HG02973 (cell line): ENCODE measurements at regions not wholly inside any gene's neighbourhood (a gene's known extent, or its start where the extent isn't known, plus 50 kb on each side); places are given as distances from the start of the nearest gene placed in this dataset.
"Not testable (repeated sequence)": the region's sequence is repeated elsewhere in the genome, so short reads cannot be mapped to it uniquely, and the experiment has no call there.

ENCODE experiments used
- ATAC-seq: cut with Tn5 transposase; IDR thresholded peaks from one replicate; pipeline ENCODE4 v1.9.1; 2021; ENCODE audit warnings: moderate library complexity; ENCODE audit not compliant: unreplicated experiment

- no peak for ATAC-seq
These were observed 953.2 kb downstream of the BRINP3 start for GRCh38 chr1:189524501-189524900.

GRCh38 chr1:189530162-189530561, 947.5 kb downstream of the BRINP3 start:
- ATAC-seq: no peak

- no peak for ATAC-seq
These were observed 939.4 kb downstream of the BRINP3 start for GRCh38 chr1:189538271-189538670.

DNA sequence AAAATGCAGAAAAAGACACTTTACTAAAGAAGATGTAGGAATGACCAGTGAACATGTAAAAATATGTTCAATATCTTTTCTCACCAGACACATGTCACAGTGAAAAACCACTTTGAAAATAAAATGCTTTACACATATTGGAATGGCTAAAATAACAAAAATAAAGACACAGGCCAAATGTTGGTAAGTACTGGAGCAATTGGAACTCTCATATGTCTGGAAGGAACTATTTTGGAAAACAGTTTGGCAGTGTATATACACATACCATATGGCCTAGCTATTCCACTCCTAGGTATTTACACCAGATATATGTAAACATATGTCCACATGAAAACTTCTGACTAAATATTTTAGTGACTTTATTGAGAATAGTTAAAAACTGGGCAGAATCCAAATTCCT, 927.2 kb downstream of the BRINP3 start:
- ATAC-seq: no peak

GRCh38 chr1:189563784-189564183, 913.9 kb downstream of the BRINP3 start:
- no peak for ATAC-seq

DNA sequence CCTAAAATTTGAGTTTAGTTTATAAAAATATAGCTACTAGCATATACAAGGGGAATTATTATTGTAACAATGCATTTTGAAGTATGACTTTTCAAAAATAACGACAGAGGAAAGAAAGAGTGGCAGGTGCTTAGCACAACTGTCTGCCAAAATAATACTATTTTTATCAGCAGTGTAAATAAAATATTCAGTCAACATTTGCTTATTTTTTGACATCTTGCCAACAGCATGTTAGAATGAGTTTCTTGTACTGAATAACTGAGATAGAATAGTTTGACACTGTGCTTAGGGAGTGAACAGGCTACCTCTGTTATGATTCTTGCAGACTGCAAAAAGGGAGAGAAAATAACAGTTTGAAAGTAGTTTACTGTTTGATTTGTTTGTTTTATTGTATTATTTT, 909.8 kb downstream of the BRINP3 start:
- no peak for ATAC-seq

- ATAC-seq: no peak
These were observed 881.5 kb downstream of the BRINP3 start for GRCh38 chr1:189596197-189596596.

DNA sequence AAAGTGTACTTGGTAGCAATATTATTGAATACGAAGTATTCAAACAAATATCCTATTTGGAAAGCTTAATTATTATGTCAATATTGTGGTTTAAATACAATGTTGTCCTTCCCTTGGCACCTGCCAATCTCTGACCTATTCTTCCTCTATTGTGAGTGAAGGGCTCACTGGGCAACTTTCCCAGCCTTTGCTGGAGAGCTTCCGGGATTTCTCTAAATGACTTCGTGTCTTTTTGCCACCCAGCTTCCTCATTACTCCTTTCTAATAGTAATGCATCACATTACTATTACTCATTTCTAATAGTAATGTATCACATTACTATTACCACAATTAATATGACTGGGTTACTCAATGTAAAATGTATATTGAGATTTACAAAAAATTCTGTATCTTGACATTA, 880.6 kb downstream of the BRINP3 start:
- no peak for ATAC-seq

DNA sequence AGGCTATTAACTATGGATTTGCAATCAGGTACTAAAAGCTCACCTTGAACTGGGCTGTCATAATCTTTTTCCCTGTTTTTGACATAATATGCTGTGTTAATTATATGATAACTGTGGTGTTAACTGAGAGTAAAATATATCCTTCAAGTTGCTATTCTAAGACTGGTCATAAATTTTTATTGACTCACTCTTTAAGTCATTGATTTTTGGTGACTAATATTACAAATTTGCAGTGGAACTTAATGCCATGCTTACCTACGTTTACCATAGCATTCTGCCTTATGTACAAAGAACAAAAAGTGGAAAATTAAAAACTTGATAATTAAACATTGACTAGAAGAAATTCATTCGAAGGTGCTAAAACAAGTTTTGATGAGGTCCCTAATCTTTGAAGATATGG, 872.4 kb downstream of the BRINP3 start:
- no peak for ATAC-seq

DNA sequence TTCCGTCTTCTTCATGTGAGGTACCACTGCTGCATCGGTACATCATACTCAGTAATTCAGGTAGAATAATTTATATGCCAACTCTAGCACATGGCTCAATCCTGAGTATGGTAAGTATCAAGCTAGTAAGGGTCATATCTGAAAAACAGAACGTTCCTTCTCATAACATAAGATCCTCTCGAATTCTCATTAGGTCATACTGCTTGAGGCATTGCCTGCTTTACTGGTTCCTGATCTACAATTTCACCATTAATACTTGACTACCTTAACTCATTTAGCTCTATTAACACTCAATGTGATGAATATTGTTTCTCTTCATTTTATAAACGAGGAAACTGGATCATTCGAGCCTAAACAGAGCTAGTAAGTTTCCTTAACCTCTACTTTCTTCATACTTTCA, 871.6 kb downstream of the BRINP3 start:
- no peak for ATAC-seq

- ATAC-seq: no peak
These were observed 870.7 kb downstream of the BRINP3 start for GRCh38 chr1:189606795-189607476.

DNA sequence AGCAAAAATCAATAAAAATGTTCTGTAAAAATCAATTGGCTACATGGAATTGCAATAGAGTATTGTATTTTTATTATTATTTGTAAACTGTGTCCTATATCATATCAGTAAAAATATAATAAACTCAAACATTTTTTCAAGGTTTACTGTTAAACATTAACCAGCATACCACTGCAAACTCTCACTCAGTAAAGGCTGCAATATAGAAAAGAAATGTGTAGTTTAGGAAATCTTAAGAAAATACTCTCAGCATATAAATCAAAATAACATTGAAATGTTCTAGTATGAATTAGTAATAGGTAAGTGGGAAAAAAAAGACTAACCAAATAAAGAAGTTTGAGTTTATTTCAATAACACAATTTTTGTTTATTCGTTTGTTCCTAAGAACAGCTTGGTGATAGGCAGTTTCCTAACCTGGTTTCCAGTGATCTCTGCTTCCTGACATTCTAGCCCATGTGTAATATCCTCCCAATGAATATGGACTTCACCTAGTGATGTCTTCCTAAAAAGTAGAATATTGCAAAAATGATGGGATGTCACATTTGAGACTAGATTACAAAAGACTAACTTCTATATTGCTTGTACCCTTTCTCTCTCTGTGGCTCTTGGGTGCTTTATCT, 870.1 kb downstream of the BRINP3 start:
- ATAC-seq: no peak

DNA sequence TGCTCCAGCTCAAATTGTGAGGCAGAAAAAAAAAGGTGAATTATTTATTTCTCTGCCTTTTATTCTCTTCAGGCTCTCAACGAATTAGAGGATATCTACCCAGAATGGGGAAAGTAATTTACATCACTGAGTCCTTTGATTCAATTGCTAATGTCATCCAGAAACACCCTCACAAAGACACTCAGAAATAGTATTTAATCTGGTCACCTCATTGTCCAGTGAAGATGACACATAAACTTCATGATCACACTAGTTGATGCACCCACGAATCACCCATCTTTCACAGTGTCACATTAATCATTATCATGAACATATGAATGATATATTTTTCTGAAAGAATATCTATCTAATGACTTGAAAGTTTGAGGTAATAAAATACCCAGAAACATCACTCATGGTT, 868.5 kb downstream of the BRINP3 start:
- ATAC-seq: no peak

DNA sequence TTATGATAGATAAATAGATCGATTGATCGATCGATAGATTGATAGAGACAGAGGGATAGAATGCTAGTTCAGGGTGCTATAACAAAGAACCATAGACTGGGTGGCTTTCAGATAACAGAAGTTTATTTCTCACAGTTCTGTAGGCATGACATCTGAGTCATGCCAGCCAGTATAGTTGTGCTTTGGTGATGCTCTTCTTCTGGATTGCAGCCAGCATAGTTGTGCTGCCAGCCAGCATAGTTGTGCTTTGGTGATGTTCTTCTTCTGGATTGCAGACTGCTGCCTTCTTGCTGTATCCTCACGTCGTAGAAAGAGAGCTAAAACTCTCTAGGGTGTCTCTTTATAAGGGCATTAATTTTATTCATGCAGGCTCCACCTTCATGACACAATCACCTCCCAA, 860.8 kb downstream of the BRINP3 start:
- no peak for ATAC-seq

DNA sequence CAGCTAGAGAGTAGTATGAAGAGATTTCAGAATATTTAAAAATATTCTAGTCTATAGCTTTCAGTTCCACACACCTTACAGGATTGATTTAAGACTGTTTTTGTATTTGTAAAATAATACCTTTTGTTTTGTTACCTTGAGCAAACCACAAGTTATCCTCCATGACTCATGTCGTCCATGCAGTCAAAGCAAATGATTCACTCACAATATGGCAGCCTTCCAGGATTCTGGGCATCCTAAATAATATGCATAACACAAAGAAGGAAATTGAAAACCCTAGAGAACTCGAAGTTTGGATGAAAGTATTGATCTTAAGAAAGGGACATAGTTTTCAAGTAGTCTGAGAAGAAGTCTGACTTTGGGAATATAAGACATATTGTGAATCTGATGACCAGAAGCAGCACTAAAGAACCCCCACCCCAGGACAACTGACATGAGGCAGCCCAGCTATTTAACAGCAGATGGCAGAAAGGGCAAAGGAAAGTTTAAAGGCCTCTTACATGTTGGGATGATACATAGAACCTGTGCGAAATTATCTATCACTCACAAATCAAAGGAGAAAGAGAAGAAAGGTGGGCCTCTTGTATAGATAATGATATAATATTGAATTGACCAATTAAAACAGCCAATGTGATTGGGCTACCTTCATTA, 857.9 kb downstream of the BRINP3 start:
- no peak for ATAC-seq

DNA sequence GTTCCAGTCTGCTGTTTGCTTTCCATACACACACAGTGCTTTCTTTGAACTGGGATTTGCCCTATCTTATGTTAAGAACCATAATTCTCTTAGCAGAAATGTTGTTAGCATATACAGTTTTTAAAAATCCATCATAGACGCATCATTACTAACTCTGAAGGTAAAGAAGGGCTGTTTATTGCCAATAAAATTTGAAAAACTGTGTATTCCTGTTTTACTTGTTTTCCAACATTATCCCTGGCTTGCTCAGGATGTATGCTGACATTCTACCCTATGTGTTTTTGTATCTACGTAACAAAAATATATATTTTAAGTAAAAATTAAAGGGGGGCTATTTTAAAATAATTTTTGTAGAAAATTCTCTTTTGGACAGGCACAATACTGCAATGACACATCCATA, 857.2 kb downstream of the BRINP3 start:
- no peak for ATAC-seq

DNA sequence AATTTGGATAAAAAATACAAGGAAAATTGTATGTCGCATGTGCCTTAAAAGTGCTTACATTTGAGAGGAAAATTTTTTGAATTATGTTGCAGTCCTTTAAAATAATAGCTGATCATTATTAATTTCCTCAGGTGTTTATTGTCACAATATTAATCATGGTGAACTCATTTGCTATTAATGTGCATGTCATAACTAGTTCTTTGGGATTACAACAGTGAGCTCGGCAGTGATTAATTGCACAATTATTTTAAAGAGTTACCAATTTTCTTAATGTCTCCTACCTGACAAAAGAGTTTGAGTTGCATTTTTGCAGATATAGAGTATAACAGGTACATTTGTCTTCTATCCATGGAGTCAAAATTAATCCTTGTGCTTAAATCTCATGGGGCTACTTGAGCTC, 854.3 kb downstream of the BRINP3 start:
- no peak for ATAC-seq

GRCh38 chr1:189627427-189627826, 850.2 kb downstream of the BRINP3 start:
- ATAC-seq: no peak

DNA sequence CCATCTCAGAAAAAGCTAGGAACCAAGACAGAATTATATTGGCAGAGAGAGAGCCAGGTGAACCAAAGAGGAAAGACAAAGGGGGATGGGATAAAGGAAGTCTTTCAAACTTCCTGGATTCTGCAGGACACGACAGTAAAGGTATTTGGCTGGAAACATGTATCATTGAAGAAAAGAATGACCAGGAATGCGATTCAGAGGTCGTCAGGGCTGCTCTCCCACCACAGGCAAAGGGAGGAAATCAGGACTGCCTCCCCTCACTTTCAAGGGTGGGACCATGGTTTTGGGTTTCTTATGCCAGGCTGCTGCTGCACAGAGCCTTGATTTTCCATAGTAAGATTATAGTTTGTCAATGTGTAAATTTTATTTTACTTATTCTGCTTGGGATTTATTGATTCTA, 848.8 kb downstream of the BRINP3 start:
- no peak for ATAC-seq

- no peak for ATAC-seq
These were observed 844.0 kb downstream of the BRINP3 start for GRCh38 chr1:189633658-189634057.

GRCh38 chr1:189637041-189637440, 840.6 kb downstream of the BRINP3 start:
- ATAC-seq: no peak

DNA sequence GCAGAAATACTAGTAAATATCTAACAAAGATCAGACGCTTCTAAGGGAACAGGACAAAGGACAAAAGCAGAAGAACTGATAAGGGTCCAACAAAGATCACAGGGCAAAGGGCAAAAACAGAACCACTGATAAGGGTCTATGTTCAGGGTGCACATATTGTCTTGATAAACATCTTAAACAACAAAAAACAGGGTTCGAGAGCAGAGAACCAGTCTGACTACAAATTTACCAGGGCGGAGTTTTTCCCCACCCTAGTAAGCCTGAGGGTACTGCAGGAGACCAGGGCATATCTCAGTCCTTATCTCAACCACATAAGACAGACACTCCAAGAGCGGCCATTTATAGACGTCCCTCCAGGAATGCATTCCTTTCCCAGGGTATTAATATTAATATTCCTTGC, 833.5 kb downstream of the BRINP3 start:
- ATAC-seq: not testable (repeated sequence)
